NCI-H748 treated with DMSO at 0.1 percent for 48 hours (cell line): ENCODE measurements at regions not wholly inside any gene's neighbourhood (a gene's known extent, or its start where the extent isn't known, plus 50 kb on each side); places are given as distances from the start of the nearest gene placed in this dataset.

ENCODE experiments used
- DNase-seq: peaks from one replicate; lab custom pipeline; 2025; lab: John Stamatoyannopoulos, UW

GRCh38 chr1:115142616-115143015, 53.3 kb upstream of the TSPAN2 start:
- DNase-seq = no peak

- no peak for DNase-seq
Measured at GRCh38 chr1:115141145-115141454, 51.8 kb upstream of the TSPAN2 start.

- no peak for DNase-seq
Measured at GRCh38 chr1:115140442-115141144, 51.3 kb upstream of the TSPAN2 start.

- DNase-seq = no peak
Measured at GRCh38 chr1:115139381-115139780, 50.1 kb upstream of the TSPAN2 start.
